HCT116 (cell line): ENCODE measurements at regions not wholly inside any gene's neighbourhood (a gene's known extent, or its start where the extent isn't known, plus 50 kb on each side); places are given as distances from the start of the nearest gene placed in this dataset.

ENCODE experiments used
- ATAC-seq: fragments of 200-7000 bp; cut with Tn5 transposase; 2 replicates; pipeline ENCODE4 v1.9.1; 2020; ENCODE audit warnings: mild to moderate bottlenecking, moderate library complexity
- BruUV-seq: library from RNA; stranded (reverse); fragments of 400-500 nt; replicated peaks from 2 replicates; lab custom pipeline; 2021; lab: Mats Ljungman, UMichigan
- CTCF ChIA-PET: fragments of 300-600 bp; sonication (Branson Sonifier 250); formaldehyde crosslinking; loops from one replicate; lab custom pipeline; 2021; ENCODE audit warnings: antibody characterized with exemption; lab: Charles Lee
- POLR2A ChIA-PET: fragments of 300-600, 350-600 bp; sonication (Branson Sonifier 250); formaldehyde crosslinking; loops from one replicate; lab custom pipeline; 2021; ENCODE audit warnings: antibody characterized with exemption; lab: Charles Lee
- RAD21 ChIA-PET, 2 experiments: fragments of 300-600 bp; sonication (Branson Sonifier 250); formaldehyde crosslinking; loops; one replicate each; lab custom pipeline; 2023; ENCODE audit warnings: low total read pairs in 2 of 2; ENCODE audit not compliant: uncharacterized antibody in 2 of 2, unreplicated experiment in 2 of 2, low non-redundant PET in 1 of 2; lab: Charles Lee
- DNase-seq: peaks from one replicate; pipeline ENCODE4 v3.0.0-alpha.2; 2010; ENCODE audit warnings: low read depth, low spot score
- H2AFZ ChIP-seq: fragments of 200-600 bp; shearing (Covaris generic), sonication (generic); 2 replicates; pipeline ENCODE4 v1.6.1; 2017; ENCODE audit warnings: low read depth, mixed run types, mixed read lengths, antibody characterized with exemption, low read length; ENCODE audit not compliant: poor library complexity, severe bottlenecking
- H3K27ac ChIP-seq: 2 replicates; pipeline ENCODE4 v1.5.1; 2012; ENCODE audit warnings: low read depth, low read length
- H3K27me3 ChIP-seq: fragments of 200-600 bp; sonication (generic); 2 replicates; pipeline ENCODE4 v1.6.1; 2016; ENCODE audit warnings: mixed run types, low read length, mixed read lengths; ENCODE audit not compliant: insufficient read depth
- H3K36me3 ChIP-seq, 2 experiments: fragments of 200-500 bp in 1 of 2; fragments of 200-600 bp in 1 of 2; sonication (Bioruptor generic) in 1 of 2; sonication (generic) in 1 of 2; 2 replicates each; pipeline versions ENCODE4 v1.5.1 to v1.6.1; 2014 to 2016; ENCODE audit warnings: low read length in 2 of 2, inconsistent platforms in 1 of 2, mixed read lengths in 1 of 2, mixed run types in 1 of 2; ENCODE audit not compliant: insufficient read depth in 2 of 2, control insufficient read depth in 1 of 2
- H3K4me1 ChIP-seq, 2 experiments: fragments of 200-600 bp in 1 of 2; sonication (generic) in 1 of 2; 2 replicates each; pipeline versions ENCODE4 v1.5.1 to v1.6.1; 2012 to 2017; ENCODE audit warnings: low read length in 2 of 2, inconsistent platforms in 1 of 2, mild to moderate bottlenecking in 1 of 2, mixed read lengths in 1 of 2, mixed run types in 1 of 2, moderate library complexity in 1 of 2; ENCODE audit not compliant: insufficient read depth in 2 of 2, control insufficient read depth in 1 of 2
- H3K4me2 ChIP-seq: fragments of 200-600 bp; sonication (generic); 2 replicates; pipeline ENCODE4 v1.6.1; 2017; ENCODE audit warnings: mixed run types, low read length, mixed read lengths
- H3K4me3 ChIP-seq, 2 experiments: fragments of 200-600 bp in 1 of 2; sonication (generic) in 1 of 2; replicated peaks in 1 of 2; 2 replicates each; pipeline ENCODE4 v1.5.1; 2011 to 2016; ENCODE audit warnings: low read length in 2 of 2, control low read depth in 1 of 2, low read depth in 1 of 2, mild to moderate bottlenecking in 1 of 2, mixed read lengths in 1 of 2, mixed run types in 1 of 2
- H3K79me2 ChIP-seq: fragments of 200-600 bp; sonication (generic); 2 replicates; pipeline ENCODE4 v1.6.1; 2017; ENCODE audit warnings: mild to moderate bottlenecking, mixed run types, low read length, moderate library complexity, mixed read lengths; ENCODE audit not compliant: insufficient read depth
- H3K9ac ChIP-seq: fragments of 200-600 bp; sonication (generic); 2 replicates; pipeline ENCODE4 v1.6.1; 2016; ENCODE audit warnings: low read length, mixed read lengths
- H3K9me2 ChIP-seq: fragments of 200-600 bp; sonication (generic), shearing (Covaris generic); 2 replicates; pipeline ENCODE4 v1.6.1; 2017; ENCODE audit warnings: mixed run types, mild to moderate bottlenecking, moderate library complexity; ENCODE audit not compliant: insufficient read depth
- H3K9me3 ChIP-seq, 2 experiments: fragments of 200-500 bp in 1 of 2; fragments of 200-600 bp in 1 of 2; sonication (Bioruptor generic) in 1 of 2; sonication (generic) in 1 of 2; 2 replicates each; pipeline ENCODE4 v1.6.1; 2014 to 2017; ENCODE audit warnings: low read length in 2 of 2, mixed read lengths in 2 of 2, inconsistent platforms in 1 of 2, low read depth in 1 of 2, mild to moderate bottlenecking in 1 of 2, mixed run types in 1 of 2, moderate library complexity in 1 of 2; ENCODE audit not compliant: control insufficient read depth in 1 of 2, insufficient read depth in 1 of 2
- H4K20me1 ChIP-seq: fragments of 200-600 bp; sonication (generic), shearing (Covaris generic); 2 replicates; pipeline ENCODE4 v1.6.1; 2017; ENCODE audit warnings: mixed run types, mild to moderate bottlenecking, moderate library complexity; ENCODE audit not compliant: insufficient read depth
- CBX3 ChIP-seq: IDR thresholded peaks from 2 replicates; pipeline ENCODE4 v1.6.1; 2012; ENCODE audit warnings: low read depth
- CTCF ChIP-seq, 3 experiments: fragments of 200-600 bp in 1 of 3; sonication (generic) in 1 of 3; IDR thresholded peaks in 2 of 3; conservative IDR thresholded peaks in 1 of 3; 2 replicates each; pipeline ENCODE4 v1.5.1; 2012 to 2017; ENCODE audit warnings: low read depth in 2 of 3, low read length in 2 of 3, antibody characterized with exemption in 1 of 3, borderline replicate concordance in 1 of 3, control low read depth in 1 of 3, mild to moderate bottlenecking in 1 of 3, mixed read lengths in 1 of 3, mixed run types in 1 of 3, moderate library complexity in 1 of 3; ENCODE audit not compliant: insufficient read depth in 1 of 3
- JUND ChIP-seq: IDR thresholded peaks from 2 replicates; pipeline ENCODE4 v1.6.1; 2012
- POLR2AphosphoS5 ChIP-seq: IDR thresholded peaks from 2 replicates; pipeline ENCODE4 v1.6.1; 2011; ENCODE audit warnings: mild to moderate bottlenecking, low read depth, low read length, moderate library complexity
- RAD21 ChIP-seq: IDR thresholded peaks from 2 replicates; pipeline ENCODE4 v1.6.1; 2012; ENCODE audit warnings: low read depth, mild to moderate bottlenecking
- SIN3A ChIP-seq: IDR thresholded peaks from 2 replicates; pipeline ENCODE4 v1.6.1; 2012; ENCODE audit warnings: low read depth
- SP1 ChIP-seq: IDR thresholded peaks from 2 replicates; pipeline ENCODE4 v1.6.1; 2012; ENCODE audit warnings: low read depth
- SRF ChIP-seq: IDR thresholded peaks from 2 replicates; pipeline ENCODE4 v1.6.1; 2012; ENCODE audit warnings: low read depth
- ZBTB33 ChIP-seq: IDR thresholded peaks from 2 replicates; pipeline ENCODE4 v1.6.1; 2011; ENCODE audit warnings: mild to moderate bottlenecking, low read length, moderate library complexity; ENCODE audit not compliant: insufficient replicate concordance; ENCODE audit errors: extremely low read depth
- ZFX ChIP-seq: fragments of 450-650 bp; IDR thresholded peaks from 2 replicates; pipeline ENCODE4 v1.6.1; 2017
- intact Hi-C: fragments of 100-400 bp; cut with micrococcal nuclease; formaldehyde crosslinking; loops from 2 replicates; pipeline ENCODE4 v1.10.0; 2022

- intact Hi-C loops = no loop called here
- Histone ChIP-seq H4K20me1 (no peaks in the 10 kb centered on the region), H3K36me3 (no peaks in the 10 kb centered on the region), H2AFZ (no peak overlapping the region), H3K9me3 (no peaks in the 10 kb centered on the region)
- ATAC-seq = no peak
- BruUV-seq = no TSS peak
- TF ChIP-seq CBX3 (no peak), POLR2AphosphoS5 (no peak), SIN3A (no peak), ZFX (no peak), SP1 (no peak), ZBTB33 (no peak), SRF (no peak), RAD21 (no peak), JUND (no peak), CTCF (IDR thresholded peaks at IDR 0.05 in 2 of 3, conservative IDR thresholded peaks at IDR 0.05 in 1 of 3; ENCODE audit: borderline replicate concordance in 1 of 3, insufficient read depth in 1 of 3, low read depth in 2 of 3, low read length in 2 of 3) (no peak)
- TF ChIP-seq, all 23 proteins: peak for 0
- no peak overlapping the region for H3K4me3 ChIP-seq
- H3K4me1 ChIP-seq = peaks cover 23 to 33% of the 10 kb centered on the region in 2 experiments
- ChIA-PET POLR2A (no interaction called here), RAD21 (no interaction called here), CTCF (no interaction called here)
- no peak for DNase-seq
- no peak overlapping the region for H3K4me2 ChIP-seq
- H3K27me3 ChIP-seq = no peaks in the 10 kb centered on the region
- H3K9me2 ChIP-seq = no peaks in the 10 kb centered on the region
- H3K27ac ChIP-seq = no peak overlapping the region
- H3K9ac ChIP-seq = no peak overlapping the region
- no peaks in the 10 kb centered on the region for H3K79me2 ChIP-seq
These were observed 285.5 kb upstream of the MAP3K1 start for GRCh38 chr5:56529666-56530430.
